Large intestine (tissue), 3 donors: ENCODE measurements at regions not wholly inside any gene's neighbourhood (a gene's known extent, or its start where the extent isn't known, plus 50 kb on each side); places are given as distances from the start of the nearest gene placed in this dataset.

Experiments
- DNase-seq, 2 donors: peaks; one replicate each; pipeline versions ENCODE4 v3.0.0 to v3.0.0-alpha.2; 2013
- H3K27ac ChIP-seq: one replicate; pipeline ENCODE4 v1.5.1; 2013; ENCODE audit warnings: low read length
- H3K27me3 ChIP-seq: 2 replicates; pipeline ENCODE4 v1.6.1; 2013; ENCODE audit warnings: low read length; ENCODE audit not compliant: control insufficient read depth, insufficient read depth
- H3K36me3 ChIP-seq: 2 replicates; pipeline ENCODE4 v1.6.1; 2013; ENCODE audit warnings: low read length; ENCODE audit not compliant: control insufficient read depth, insufficient read depth
- H3K4me1 ChIP-seq: one replicate; pipeline ENCODE4 v1.6.1; 2013; ENCODE audit warnings: low read length; ENCODE audit not compliant: control insufficient read depth, insufficient read depth
- H3K4me3 ChIP-seq: one replicate; pipeline ENCODE4 v1.5.1; 2013; ENCODE audit warnings: low read length
- H3K9me3 ChIP-seq: one replicate; pipeline ENCODE4 v1.6.1; 2013; ENCODE audit warnings: mild to moderate bottlenecking, low read depth, low read length, moderate library complexity; ENCODE audit not compliant: control insufficient read depth
- WGBS: methylation state at CpG from one replicate; pipeline ENCODE4 v1.1.5; 2013; ENCODE audit warnings: low lambda C conversion rate; ENCODE audit not compliant: insufficient coverage; 5-methylcytosine and 5-hydroxymethylcytosine counted together

DNA sequence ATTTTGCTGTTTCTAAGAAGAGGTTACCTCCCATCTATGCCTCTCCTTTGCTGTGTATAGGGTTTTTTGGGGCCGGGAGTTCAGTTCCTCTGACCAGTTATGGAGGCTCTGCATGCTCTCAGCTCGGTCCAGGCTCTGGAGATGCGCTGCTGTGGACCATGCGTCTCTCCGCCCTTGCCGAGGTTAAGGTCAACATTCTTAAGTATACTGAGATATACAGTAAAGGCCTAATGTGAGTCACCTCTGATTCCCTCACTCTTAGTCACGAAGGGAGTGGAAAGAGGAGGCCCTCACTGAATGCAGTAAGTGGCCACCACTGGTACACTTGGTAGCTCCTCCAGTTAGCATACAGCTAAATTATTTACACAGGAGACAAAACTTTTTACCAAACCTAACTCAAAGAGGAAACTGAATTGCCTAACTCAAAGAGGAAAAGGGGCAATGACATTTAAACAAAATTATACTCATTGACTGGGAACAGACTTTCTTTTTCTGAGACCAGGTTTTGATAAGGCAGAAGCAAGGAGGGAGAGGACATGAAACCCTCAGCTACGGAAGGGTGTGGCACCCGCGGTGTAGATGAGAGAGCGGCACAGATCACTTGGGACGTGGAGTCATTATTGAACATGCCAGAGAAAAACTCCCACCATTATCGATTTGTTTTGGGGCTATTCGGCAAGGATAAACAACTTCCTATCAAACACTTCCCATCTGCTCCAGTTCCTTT, 98.7 kb downstream of the COPS8 start:
- no peaks in the 10 kb centered on the region for H3K36me3 ChIP-seq
- H3K4me3 ChIP-seq: no peak overlapping the region
- H3K27ac ChIP-seq: no peak overlapping the region
- no peaks in the 10 kb centered on the region for H3K9me3 ChIP-seq
- no peaks in the 10 kb centered on the region for H3K4me1 ChIP-seq
- WGBS: no CpG with 5 or more reads among the region's 14 CpGs
- no peak for DNase-seq
- H3K27me3 ChIP-seq: peaks cover 2% of the 10 kb centered on the region

DNA sequence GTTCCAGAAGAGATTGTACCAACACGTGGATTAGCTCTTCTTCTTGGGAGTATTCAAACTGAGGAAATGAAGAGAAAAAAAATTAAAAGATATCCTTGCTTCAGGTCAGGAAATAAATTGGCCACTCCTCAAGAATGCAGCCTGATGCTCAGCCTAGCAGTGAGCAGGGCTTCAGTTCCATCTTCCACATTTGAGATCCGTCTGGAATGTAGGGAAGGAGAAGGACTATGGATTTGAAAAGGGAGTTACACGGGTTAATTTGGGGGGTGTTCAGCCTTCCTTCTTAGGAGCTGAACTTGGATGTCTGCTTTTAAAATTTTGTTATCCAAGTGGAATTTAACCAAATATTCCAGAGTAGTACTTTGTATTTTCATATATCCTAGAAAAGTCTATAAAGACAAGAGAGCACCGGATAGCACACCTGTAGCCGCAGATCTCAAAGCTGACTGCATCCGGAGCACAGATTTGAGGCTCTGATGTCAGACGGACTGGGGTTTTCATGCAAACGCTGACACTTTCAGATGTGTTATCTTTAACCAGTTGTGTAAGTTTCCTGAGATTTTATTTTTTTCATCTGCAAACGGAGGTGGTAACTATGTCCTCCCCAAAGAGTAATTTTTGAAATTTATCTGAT, 99.3 kb downstream of the COPS8 start:
- no peaks in the 10 kb centered on the region for H3K9me3 ChIP-seq
- H3K4me1 ChIP-seq: no peaks in the 10 kb centered on the region
- no peak for DNase-seq
- H3K27me3 ChIP-seq: peaks cover 2% of the 10 kb centered on the region
- H3K27ac ChIP-seq: no peak overlapping the region
- 60% methylated on average over 1 of the region's 9 CpGs for WGBS
- no peak overlapping the region for H3K4me3 ChIP-seq
- H3K36me3 ChIP-seq: no peaks in the 10 kb centered on the region

DNA sequence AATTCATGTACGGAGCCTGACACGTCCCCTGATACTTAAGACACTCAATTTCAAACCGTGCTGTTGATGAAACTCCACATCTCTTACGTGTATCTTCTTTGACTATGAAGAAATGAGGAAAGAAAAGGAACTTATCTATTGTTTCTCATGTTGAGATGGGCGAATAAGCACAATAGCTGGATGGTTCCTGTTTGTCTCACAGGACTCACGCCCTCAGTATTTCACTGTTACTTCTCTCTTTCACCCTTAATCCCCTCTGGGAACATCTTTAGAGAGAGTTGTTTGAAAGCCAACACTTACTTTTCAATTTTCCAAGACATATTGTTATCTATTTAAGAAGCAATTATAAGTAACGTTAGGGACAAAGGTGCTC, 99.8 kb downstream of the COPS8 start:
- Histone ChIP-seq H3K9me3 (no peaks in the 10 kb centered on the region), H3K36me3 (no peaks in the 10 kb centered on the region), H3K4me1 (no peaks in the 10 kb centered on the region), H3K4me3 (no peak overlapping the region), H3K27me3 (peaks cover 2% of the 10 kb centered on the region), H3K27ac (no peak overlapping the region)
- WGBS: 49% methylated on average over 3 of the region's 7 CpGs
- DNase-seq: no peak

DNA sequence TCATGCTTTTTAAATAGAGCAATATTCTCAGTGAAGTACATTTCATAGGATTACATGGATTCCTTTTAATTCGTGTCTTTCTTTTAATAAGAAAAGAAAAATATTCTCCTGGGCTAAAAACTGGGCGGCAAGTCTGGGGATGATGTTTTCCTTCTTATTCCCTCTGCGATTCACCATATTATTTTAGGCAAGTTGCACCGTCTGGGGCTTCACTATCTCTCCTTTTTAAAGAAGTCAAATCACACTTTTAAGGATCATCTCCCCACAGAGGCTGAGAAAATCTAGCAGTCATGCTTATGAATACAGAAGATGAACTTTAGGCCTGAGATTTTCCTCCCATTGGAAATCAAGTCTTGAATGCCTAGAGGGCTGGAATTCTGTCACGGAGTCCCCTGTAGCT, 104.1 kb downstream of the COPS8 start:
- Histone ChIP-seq H3K27ac (no peak overlapping the region), H3K36me3 (no peaks in the 10 kb centered on the region)
- WGBS: 100% methylated on average over 1 of the region's 5 CpGs

DNA sequence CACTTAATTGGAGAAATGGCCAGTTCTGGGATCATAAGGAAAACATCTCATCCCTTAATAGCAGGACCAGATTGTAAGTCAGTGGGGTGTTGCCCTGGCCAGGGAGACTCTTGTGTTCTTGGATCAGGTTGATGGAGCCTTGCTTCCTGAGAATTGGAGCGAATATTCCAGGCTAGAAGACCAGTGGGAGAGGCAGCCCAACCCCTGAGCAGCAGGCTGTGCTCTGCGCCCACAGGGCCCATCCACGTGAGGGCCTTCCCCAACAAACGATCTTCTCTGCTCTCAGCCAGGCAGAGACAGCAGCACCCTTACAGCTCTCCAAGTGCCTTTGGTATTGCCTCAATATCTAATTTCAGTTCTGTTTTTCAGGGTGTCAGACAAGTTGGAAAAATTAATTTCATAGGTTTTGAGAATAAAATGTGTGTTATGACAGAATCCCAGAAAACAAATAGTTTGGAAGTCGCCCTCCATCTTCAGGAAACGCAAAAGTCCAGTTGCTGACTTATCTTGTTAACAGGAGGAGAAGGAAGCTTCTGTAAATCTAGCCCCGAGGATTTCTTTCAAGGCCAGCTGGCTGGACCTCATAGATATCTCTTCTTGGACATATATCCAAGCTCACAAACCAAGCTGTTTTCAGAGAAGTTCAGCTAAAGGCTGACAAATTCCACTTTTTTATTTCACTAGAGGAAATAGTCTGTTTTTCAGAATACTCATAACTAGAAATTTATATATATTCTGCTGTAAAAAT, 105.5 kb downstream of the COPS8 start:
- Histone ChIP-seq H3K4me3 (no peak overlapping the region), H3K36me3 (no peaks in the 10 kb centered on the region), H3K27me3 (no peaks in the 10 kb centered on the region), H3K4me1 (no peaks in the 10 kb centered on the region), H3K27ac (peak overlapping the region; percentile 38), H3K9me3 (no peaks in the 10 kb centered on the region)
- no CpG with 5 or more reads among the region's 7 CpGs for WGBS
- no peak for DNase-seq

More for the DNA sequence above, 104.1 kb downstream of the COPS8 start:
- H3K4me1 ChIP-seq: no peaks in the 10 kb centered on the region
- no peak for DNase-seq
- no peak overlapping the region for H3K4me3 ChIP-seq
- no peaks in the 10 kb centered on the region for H3K9me3 ChIP-seq
- H3K27me3 ChIP-seq: no peaks in the 10 kb centered on the region

DNA sequence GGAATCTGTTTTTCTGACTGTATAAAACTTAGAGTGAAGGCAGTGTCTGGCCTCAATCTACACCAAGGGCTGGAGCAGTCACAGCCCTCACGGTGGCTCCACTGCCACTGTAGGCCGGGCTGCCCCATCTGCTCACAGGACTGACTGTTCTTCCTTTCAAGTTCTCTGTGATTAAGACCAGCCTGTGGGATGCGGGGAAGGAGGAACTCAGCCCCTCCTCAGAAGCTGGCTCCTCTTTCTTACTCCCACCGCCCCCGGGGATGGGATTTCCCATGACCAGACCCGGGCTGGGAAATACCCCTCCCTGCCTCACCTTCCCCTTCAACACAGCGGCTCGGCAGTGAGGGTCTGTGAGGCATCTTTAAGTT, 106.0 kb downstream of the COPS8 start:
- Histone ChIP-seq H3K27ac (peak overlapping the region; percentile 38), H3K4me1 (no peaks in the 10 kb centered on the region), H3K4me3 (no peak overlapping the region), H3K36me3 (no peaks in the 10 kb centered on the region), H3K27me3 (no peaks in the 10 kb centered on the region), H3K9me3 (no peaks in the 10 kb centered on the region)
- WGBS: 40% methylated on average over 1 of the region's 8 CpGs
- DNase-seq: no peak

DNA sequence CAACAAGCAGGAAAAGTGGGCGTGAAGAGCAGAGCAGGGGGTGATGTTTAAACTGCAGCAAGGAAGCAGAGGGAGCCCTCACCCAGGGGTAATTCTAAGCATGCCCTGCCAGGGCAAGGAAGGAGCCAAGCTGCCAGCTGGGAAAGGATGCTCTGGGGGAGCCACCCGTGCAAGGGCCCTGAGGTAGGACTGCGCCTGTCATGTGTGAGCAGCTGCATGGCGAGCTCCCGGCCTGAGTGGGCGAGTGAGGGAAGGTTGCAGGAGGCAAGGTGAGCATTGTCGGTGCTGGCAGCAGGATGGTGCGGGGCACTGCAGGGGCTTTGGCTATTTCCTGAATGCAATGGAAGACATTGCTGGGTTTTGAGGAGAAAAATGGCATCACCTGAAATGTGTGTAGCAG, 107.2 kb downstream of the COPS8 start:
- Histone ChIP-seq H3K27ac (no peak overlapping the region), H3K9me3 (no peaks in the 10 kb centered on the region), H3K4me3 (no peak overlapping the region), H3K27me3 (no peaks in the 10 kb centered on the region), H3K4me1 (no peaks in the 10 kb centered on the region), H3K36me3 (no peaks in the 10 kb centered on the region)
- no peak for DNase-seq
- 80% methylated on average over 1 of the region's 8 CpGs for WGBS

DNA sequence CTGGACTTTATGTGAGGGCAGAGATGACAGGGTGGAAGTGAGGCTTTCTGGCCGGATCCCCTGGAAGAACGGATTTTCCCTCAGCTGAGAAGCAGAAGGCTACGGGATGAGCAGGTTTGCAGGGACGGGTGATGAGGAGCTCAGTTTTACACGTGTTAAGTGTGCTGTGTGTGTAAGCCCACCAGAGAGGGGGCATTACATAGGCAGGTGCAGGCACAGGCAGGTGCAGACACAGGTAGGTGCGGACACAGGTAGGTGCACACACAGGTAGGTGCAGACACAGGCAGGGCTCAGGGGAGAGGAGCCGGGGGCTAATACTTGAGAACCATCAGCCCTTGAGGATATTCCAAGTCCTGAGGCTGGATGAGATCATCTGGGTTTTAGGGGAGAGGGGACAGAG, 107.7 kb downstream of the COPS8 start:
- Histone ChIP-seq H3K36me3 (no peaks in the 10 kb centered on the region), H3K27me3 (no peaks in the 10 kb centered on the region), H3K27ac (no peak overlapping the region), H3K9me3 (no peaks in the 10 kb centered on the region), H3K4me1 (no peaks in the 10 kb centered on the region), H3K4me3 (no peak overlapping the region)
- DNase-seq: no peak
- WGBS: no CpG with 5 or more reads among the region's 7 CpGs

DNA sequence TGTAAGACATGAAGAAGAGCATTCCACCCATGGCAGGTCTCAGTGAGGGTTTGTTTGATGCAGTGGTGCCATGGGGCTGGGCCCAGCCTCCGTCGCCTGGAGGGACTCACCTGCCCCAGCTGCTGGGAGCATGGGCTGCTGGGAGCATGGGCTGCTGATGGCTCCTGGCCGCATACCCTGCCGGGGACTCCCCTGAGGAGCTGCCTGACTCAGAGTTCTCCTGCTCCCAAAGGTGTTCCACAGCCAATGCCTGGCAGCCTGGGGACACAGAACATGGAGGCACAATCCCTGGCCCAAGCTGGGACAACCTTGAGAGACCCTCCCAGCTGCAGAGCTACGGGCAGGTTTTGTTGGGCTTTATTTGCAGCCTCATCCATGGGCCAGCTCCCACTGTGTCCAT, 108.4 kb downstream of the COPS8 start:
- Histone ChIP-seq H3K4me1 (no peaks in the 10 kb centered on the region), H3K9me3 (no peaks in the 10 kb centered on the region), H3K4me3 (no peak overlapping the region), H3K36me3 (no peaks in the 10 kb centered on the region), H3K27ac (no peak overlapping the region), H3K27me3 (no peaks in the 10 kb centered on the region)
- DNase-seq: no peak
- no CpG with 5 or more reads among the region's 5 CpGs for WGBS

DNA sequence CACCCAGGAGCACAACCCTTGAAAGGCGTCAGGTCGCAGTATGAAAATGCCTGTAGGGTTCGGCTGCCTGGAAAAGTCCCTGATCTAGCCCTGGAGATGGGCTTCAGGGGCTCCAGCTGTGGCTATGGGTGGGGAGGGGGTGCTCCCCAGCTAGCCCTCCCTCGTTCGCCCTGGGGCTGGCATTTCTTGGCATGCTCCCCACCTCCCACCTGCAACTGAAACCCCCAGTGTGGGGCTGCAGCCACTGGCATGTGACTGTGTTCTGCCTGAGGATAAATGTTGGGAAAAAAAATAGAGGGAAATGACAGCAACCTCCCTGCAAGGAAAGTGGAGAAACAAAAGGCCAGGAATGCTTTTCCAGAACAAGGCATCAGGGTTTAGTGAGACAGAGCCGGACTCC, 109.2 kb downstream of the COPS8 start:
- H3K36me3 ChIP-seq: no peaks in the 10 kb centered on the region
- no peak overlapping the region for H3K4me3 ChIP-seq
- no peak overlapping the region for H3K27ac ChIP-seq
- H3K9me3 ChIP-seq: no peaks in the 10 kb centered on the region
- no peak for DNase-seq
- no CpG with 5 or more reads among the region's 6 CpGs for WGBS
- H3K4me1 ChIP-seq: no peaks in the 10 kb centered on the region
- H3K27me3 ChIP-seq: no peaks in the 10 kb centered on the region
